LNCaP clone FGC (cell line): ENCODE measurements at regions not wholly inside any gene's neighbourhood (a gene's known extent, or its start where the extent isn't known, plus 50 kb on each side); places are given as distances from the start of the nearest gene placed in this dataset.

Experiments used
- DNase-seq: peaks from one replicate; pipeline ENCODE4 v3.0.0-alpha.2; 2011; ENCODE audit warnings: low read depth
- H3K4me3 ChIP-seq: 2 replicates; pipeline ENCODE4 v1.5.1; 2011; ENCODE audit warnings: mild to moderate bottlenecking, low read depth, low read length, control low read depth
- TF ChIP-seq, protein P1 (sequence below): IDR thresholded peaks from 2 replicates; pipeline ENCODE4 v1.5.1; 2012; ENCODE audit warnings: mild to moderate bottlenecking; ENCODE audit not compliant: control insufficient read depth, insufficient read depth; ENCODE audit errors: extremely low read depth

DNA sequence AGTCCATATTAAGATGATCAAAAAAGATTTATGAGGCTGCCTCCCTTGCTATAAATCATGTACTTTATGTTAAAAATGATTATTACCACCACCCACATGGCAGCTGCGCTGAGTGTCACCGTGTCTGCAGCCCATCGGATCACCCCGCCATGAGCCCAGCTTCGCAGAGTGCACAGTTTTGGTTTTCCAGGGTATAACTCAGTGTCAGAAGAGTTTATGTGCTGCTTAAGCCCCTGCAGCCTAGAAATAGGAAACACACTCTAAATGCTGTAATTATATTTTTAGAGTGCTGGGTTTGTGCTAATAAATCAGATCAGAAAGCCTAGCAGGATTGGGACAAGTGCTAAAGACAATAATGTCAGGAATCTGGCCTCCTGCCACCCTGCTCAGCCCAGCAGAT is 54.7 kb upstream of the ONECUT1 start:
- no peak overlapping the region for H3K4me3 ChIP-seq

More for the DNA sequence above, 54.7 kb upstream of the ONECUT1 start:
- no peak for DNase-seq
- TF ChIP-seq, protein P1, sequence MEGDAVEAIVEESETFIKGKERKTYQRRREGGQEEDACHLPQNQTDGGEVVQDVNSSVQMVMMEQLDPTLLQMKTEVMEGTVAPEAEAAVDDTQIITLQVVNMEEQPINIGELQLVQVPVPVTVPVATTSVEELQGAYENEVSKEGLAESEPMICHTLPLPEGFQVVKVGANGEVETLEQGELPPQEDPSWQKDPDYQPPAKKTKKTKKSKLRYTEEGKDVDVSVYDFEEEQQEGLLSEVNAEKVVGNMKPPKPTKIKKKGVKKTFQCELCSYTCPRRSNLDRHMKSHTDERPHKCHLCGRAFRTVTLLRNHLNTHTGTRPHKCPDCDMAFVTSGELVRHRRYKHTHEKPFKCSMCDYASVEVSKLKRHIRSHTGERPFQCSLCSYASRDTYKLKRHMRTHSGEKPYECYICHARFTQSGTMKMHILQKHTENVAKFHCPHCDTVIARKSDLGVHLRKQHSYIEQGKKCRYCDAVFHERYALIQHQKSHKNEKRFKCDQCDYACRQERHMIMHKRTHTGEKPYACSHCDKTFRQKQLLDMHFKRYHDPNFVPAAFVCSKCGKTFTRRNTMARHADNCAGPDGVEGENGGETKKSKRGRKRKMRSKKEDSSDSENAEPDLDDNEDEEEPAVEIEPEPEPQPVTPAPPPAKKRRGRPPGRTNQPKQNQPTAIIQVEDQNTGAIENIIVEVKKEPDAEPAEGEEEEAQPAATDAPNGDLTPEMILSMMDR: no peak
